Mesodermal cell (in vitro differentiated cells): ENCODE measurements at regions not wholly inside any gene's neighbourhood (a gene's known extent, or its start where the extent isn't known, plus 50 kb on each side); places are given as distances from the start of the nearest gene placed in this dataset.
A peak's percentile ranks its signal among the peaks of the same experiment; 100 is the strongest.
"Not testable (repeated sequence)": the region's sequence is repeated elsewhere in the genome, so short reads cannot be mapped to it uniquely, and the experiment has no call there.

ENCODE experiments used
- H3K27ac ChIP-seq: 2 replicates; pipeline ENCODE4 v1.7.0; 2013; ENCODE audit warnings: mild to moderate bottlenecking, low read depth, low read length, moderate library complexity; ENCODE audit not compliant: severe bottlenecking
- H3K36me3 ChIP-seq: 2 replicates; pipeline ENCODE4 v1.7.1; 2013; ENCODE audit warnings: mild to moderate bottlenecking, low read length, moderate library complexity; ENCODE audit not compliant: control insufficient read depth, insufficient read depth
- H3K4me1 ChIP-seq: one replicate; pipeline ENCODE4 v1.7.1; 2013; ENCODE audit warnings: mild to moderate bottlenecking, low read length; ENCODE audit not compliant: insufficient read depth, control insufficient read depth, poor library complexity, severe bottlenecking
- H3K4me3 ChIP-seq: 2 replicates; pipeline ENCODE4 v1.7.0; 2013; ENCODE audit warnings: low read length, control low read depth, mild to moderate bottlenecking; ENCODE audit not compliant: insufficient read depth, poor library complexity, severe bottlenecking; ENCODE audit errors: extremely low read depth
- H3K9me3 ChIP-seq: 2 replicates; pipeline ENCODE4 v1.7.1; 2013; ENCODE audit warnings: mild to moderate bottlenecking, low read length, moderate library complexity; ENCODE audit not compliant: control insufficient read depth
- WGBS, 2 experiments: methylation state at CpG; one replicate each; pipeline ENCODE4 v1.1.5; 2013; ENCODE audit warnings: missing lambda C conversion rate in 2 of 2; ENCODE audit not compliant: insufficient coverage in 2 of 2; 5-methylcytosine and 5-hydroxymethylcytosine counted together

- not testable (repeated sequence) for H3K27ac ChIP-seq, H3K9me3 ChIP-seq, H3K4me3 ChIP-seq, H3K4me1 ChIP-seq, H3K36me3 ChIP-seq
- no CpG with 5 or more reads among the region's 1 CpG for WGBS, 2 experiments
Observed at GRCh38 chr7:29673635-29674034, 110.0 kb downstream of the PRR15 start.

DNA sequence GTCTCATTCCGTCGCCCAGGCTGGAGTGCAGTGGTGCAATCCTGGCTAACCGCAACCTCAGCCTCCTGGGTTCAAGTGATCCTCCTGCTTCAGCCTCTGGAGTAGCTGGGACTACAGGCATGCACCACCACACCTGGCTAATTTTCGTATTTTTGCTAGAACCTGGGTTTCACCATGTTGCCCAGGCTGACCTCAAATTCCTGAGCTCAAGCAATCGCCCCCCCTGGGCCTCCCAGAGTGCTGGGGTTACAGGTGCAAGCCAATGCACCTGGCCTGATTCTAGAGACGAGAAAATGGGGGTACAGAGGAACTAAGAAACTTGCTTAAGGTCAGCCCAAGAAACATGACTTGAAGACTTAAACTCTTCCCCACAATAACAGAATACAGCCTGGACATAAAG, 111.0 kb downstream of the PRR15 start:
- H3K27ac ChIP-seq, H3K36me3 ChIP-seq, H3K4me1 ChIP-seq, H3K4me3 ChIP-seq, H3K9me3 ChIP-seq: not testable (repeated sequence)
- WGBS, 2 experiments = 78% methylated on average over 3 of the region's 6 CpGs; no CpG with 5 or more reads in 1 of the 2 experiments

DNA sequence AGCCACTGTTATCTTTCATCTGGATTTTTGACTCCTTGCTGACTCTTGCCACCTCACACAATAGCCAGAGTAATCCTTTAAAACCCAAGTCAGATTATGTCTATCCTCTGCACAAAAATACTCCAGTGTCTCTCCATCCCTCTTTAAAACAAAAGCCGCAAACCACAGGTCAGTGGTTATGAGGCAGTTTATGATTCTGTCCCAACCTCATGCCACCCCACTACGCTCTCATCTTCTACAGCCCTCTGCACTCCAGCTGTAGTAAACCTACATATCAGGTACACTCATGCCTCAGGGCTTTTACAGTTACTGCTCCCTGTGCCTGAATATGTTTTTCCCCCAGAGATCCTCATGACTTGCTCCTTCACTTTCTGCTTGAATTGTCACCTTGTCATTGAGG, 113.6 kb downstream of the PRR15 start:
- not testable (repeated sequence) for H3K4me3 ChIP-seq, H3K9me3 ChIP-seq, H3K27ac ChIP-seq, H3K36me3 ChIP-seq, H3K4me1 ChIP-seq
- 60 to 100% methylated on average over 1 to 2 of the region's 2 CpGs for WGBS, 2 experiments

- H3K9me3 ChIP-seq, H3K4me1 ChIP-seq, H3K27ac ChIP-seq, H3K4me3 ChIP-seq, H3K36me3 ChIP-seq: not testable (repeated sequence)
- WGBS, 2 experiments = no CpG with 5 or more reads among the region's 2 CpGs
Observed at GRCh38 chr7:29679963-29680362, 116.3 kb downstream of the PRR15 start.

DNA sequence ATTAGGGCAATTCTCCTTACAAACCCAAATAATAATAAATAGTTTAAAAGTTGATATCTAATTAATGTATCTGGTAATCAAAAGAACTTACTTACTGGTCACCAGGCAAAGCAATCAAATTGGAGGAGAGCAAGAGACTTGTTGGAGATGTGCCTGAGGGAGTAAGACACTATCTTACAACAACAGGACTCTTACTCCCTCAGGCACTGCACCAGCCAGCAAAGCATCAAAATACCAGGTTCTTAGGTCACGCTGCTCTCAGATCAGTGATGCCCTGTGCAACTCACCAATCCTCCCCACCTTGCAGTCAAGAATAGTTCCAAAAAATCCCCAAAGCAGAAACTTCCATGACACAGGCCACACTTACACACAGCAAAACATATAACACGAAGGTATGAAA, 117.0 kb downstream of the PRR15 start:
- not testable (repeated sequence) for H3K9me3 ChIP-seq, H3K4me1 ChIP-seq
- 100% methylated on average over 1 of the region's 2 CpGs for WGBS, 2 experiments

DNA sequence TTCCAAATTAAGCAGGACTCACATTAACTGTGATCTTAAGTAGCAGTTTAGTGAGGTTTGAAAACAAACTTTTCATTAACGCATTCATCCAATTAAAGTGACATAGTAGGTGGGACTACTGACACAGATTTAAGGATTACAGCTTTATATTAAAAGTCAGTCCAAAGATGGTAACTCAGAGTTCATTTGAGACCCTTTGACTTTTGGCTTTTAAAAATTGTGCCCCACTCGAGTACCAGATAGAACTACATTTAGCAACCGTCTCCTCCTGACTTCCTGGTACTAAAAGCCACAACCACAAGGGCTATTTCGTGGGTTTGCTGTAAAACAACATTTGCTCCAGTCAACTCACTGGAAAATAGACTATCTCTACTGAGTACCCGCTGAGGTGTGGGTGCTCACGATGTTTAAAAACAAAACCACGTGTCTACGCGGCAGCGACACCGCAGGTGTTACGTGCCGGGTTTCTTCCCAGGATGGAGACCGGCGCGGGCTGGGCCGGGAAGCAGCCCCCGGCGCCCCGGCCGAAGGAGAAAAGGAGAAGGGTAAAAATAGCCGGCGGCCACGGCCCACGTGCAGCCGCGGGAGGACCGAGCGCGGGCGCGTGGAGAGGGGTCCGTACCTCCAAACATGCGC, 120.6 kb downstream of the PRR15 start:
- H3K36me3 ChIP-seq, H3K4me1 ChIP-seq, H3K9me3 ChIP-seq, H3K27ac ChIP-seq: not testable (repeated sequence)
- H3K4me3 ChIP-seq = peak overlapping the region; percentile 59
- WGBS, 2 experiments = 0% methylated on average over 1 to 7 of the region's 34 CpGs

More for the DNA sequence above, 117.0 kb downstream of the PRR15 start:
- H3K36me3 ChIP-seq, H3K4me3 ChIP-seq, H3K27ac ChIP-seq: not testable (repeated sequence)

DNA sequence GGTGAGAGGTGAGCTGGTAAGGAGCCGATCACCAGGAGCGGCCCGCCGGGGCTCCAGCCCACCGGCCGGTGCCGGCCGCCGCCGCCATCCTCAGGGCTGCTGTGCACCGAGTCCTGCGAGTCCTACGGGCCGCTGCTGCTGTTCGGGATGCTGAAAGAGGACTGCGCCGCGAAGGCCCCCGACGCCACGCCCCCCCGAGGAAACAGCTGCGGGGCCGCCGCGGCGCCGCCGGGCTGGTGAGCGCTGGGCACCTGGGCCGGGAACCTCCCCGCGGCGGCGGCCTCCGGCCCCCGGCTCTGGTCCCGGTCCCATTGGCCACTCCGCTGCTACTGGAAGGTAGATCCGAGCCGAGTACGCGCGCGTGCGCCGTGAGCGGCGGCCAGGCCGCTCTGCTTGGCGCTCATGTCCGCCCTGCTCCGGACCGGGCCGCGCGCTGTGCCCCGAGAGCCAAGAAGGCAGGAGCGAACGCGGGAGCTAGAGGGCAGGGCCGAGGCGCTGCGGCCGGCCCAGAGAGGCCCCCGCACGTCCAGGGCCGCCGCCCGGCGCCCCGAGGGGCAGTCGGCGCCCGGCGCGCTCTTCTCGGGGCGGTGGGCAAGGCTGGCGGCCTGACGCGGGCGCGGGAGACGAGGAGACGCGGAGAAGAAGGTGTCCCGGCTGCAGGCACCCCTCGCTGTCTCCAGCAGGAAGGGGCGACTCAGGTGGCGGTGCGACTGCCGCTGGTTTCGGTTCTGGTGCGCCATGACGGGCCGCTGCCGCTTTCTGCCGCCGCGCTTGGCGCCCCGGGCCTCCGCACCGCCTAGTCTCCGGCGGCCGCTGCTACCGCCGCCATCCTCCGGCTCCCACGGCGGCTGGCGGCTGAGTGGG, 121.3 kb upstream of the WIPF3 start:
- peak overlapping the region; percentile 59 for H3K4me3 ChIP-seq
- peak overlapping the region; percentile 62 for H3K27ac ChIP-seq
- H3K36me3 ChIP-seq = no peaks in the 10 kb centered on the region
- H3K9me3 ChIP-seq = no peaks in the 10 kb centered on the region
- no peaks in the 10 kb centered on the region for H3K4me1 ChIP-seq
- WGBS, 2 experiments = 0% methylated on average over 45 to 73 of the region's 114 CpGs

DNA sequence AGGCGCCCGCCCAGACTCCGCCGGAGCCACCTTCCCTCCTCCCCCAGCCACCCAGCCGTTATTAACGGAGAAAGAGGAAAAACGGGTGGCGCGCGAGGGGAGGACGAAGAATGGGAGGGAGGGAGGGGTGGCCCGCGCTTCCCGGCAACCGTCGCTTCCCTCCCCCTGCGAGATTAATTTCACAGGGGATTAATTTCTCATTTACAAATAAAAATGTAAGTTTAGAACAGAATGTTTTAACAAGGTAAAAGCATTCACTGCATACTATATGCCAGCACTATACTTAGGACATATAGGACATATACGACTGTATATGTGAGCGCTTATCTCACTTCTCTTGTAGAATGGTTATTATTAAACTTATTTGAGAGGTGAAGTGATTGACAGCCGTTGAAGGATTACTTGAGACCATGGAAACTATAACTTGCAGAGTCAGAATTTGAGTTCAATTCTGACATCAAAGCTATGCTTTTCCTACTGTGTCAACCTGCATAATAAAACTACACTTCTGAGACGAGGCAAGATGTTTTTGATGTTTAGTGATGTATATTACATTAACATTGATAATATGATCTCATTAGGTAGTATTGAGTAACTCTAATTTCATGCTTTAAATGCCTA, 120.5 kb upstream of the WIPF3 start:
- H3K4me1 ChIP-seq, H3K27ac ChIP-seq, H3K36me3 ChIP-seq, H3K9me3 ChIP-seq: not testable (repeated sequence)
- H3K4me3 ChIP-seq = peak overlapping the region; percentile 59
- no CpG with 5 or more reads among the region's 21 CpGs for WGBS, 2 experiments

GRCh38 chr7:29690510-29690909, 115.8 kb upstream of the WIPF3 start:
- not testable (repeated sequence) for H3K4me1 ChIP-seq, H3K27ac ChIP-seq, H3K4me3 ChIP-seq, H3K36me3 ChIP-seq, H3K9me3 ChIP-seq
- WGBS, 2 experiments = 100% methylated on average over 1 of the region's 4 CpGs; no CpG with 5 or more reads in 1 of the 2 experiments

DNA sequence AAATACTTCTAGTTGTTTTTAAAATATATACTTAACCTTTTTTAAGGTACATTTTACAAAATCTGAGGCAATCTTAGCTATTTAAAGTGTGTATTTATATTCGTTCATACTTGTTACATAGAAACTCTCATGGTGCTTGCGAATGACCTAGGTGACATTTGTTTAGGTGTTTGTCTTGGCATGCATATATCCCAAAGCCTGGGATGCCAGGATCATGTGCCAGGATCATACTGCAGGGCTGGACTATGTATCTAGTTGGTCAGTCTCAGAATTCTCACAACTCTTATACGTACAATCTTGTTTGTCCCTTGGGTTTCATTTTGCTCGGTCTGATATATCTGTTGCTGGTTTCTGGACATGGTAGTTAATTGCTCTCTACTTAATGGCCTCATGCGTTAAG, 109.9 kb upstream of the WIPF3 start:
- not testable (repeated sequence) for H3K9me3 ChIP-seq, H3K27ac ChIP-seq, H3K4me1 ChIP-seq, H3K4me3 ChIP-seq, H3K36me3 ChIP-seq
- WGBS, 2 experiments = 100% methylated on average over 1 of the region's 5 CpGs; no CpG with 5 or more reads in 1 of the 2 experiments

DNA sequence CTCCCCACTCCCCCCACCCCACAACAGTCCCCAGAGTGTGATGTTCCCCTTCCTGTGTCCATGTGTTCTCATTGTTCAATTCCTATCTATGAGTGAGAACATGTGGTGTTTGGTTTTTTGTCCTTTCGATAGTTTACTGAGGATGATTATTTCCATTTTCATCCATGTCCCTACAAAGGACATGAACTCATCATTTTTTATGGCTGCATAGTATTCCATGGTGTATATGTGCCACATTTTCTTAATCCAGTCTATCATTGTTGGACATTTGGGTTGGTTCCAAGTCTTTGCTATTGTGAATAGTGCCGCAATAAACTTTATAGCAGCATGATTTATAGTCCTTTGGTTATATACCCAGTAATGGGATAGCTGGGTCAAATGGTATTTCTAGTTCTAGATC, 106.6 kb upstream of the WIPF3 start:
- H3K27ac ChIP-seq, H3K9me3 ChIP-seq, H3K4me3 ChIP-seq, H3K36me3 ChIP-seq, H3K4me1 ChIP-seq: not testable (repeated sequence)
- WGBS, 2 experiments = no CpG with 5 or more reads among the region's 2 CpGs
